Esophagus squamous epithelium (tissue), 4 donors: ENCODE measurements at regions not wholly inside any gene's neighbourhood (a gene's known extent, or its start where the extent isn't known, plus 50 kb on each side); places are given as distances from the start of the nearest gene placed in this dataset.

Source experiments
- POLR2A ChIP-seq, 4 donors: fragments of 450-650 bp; IDR thresholded peaks; one replicate each; pipeline ENCODE4 v1.6.1; 2017; ENCODE audit warnings: antibody characterized with exemption in 4 of 4, mild to moderate bottlenecking in 4 of 4, moderate library complexity in 3 of 4
- TF ChIP-seq, protein P1 (sequence below), 6 experiments: fragments of 450-650 bp in 4 of 6; fragments of 200-600 bp in 2 of 6; sonication (generic) in 2 of 6; IDR thresholded peaks; one replicate each; pipeline ENCODE4 v1.5.1; 2016 to 2019; ENCODE audit warnings: antibody characterized with exemption in 6 of 6, mild to moderate bottlenecking in 4 of 6, moderate library complexity in 4 of 6

DNA sequence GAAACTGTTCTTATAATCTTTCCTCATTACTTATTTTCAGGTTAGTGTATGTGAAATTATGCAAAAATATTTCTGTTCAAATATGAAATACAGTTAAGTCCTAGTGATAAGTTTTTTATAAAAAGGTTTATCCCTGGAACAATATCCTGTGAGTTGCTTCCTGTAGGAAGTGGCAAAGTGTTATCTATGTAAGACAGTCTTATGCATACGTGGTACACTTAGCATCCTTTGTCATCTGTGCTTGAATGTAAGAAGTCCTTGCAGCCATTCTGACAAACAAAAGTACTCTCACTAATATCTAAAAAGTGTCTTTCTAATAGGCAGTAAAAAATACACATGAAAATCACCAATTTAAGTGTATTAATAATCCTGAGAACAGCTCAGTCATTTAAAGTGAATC is 372.5 kb upstream of the BCHE start:
- no peak for TF ChIP-seq POLR2A (IDR thresholded peaks at IDR 0.05)
- TF ChIP-seq, protein P1, sequence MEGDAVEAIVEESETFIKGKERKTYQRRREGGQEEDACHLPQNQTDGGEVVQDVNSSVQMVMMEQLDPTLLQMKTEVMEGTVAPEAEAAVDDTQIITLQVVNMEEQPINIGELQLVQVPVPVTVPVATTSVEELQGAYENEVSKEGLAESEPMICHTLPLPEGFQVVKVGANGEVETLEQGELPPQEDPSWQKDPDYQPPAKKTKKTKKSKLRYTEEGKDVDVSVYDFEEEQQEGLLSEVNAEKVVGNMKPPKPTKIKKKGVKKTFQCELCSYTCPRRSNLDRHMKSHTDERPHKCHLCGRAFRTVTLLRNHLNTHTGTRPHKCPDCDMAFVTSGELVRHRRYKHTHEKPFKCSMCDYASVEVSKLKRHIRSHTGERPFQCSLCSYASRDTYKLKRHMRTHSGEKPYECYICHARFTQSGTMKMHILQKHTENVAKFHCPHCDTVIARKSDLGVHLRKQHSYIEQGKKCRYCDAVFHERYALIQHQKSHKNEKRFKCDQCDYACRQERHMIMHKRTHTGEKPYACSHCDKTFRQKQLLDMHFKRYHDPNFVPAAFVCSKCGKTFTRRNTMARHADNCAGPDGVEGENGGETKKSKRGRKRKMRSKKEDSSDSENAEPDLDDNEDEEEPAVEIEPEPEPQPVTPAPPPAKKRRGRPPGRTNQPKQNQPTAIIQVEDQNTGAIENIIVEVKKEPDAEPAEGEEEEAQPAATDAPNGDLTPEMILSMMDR (IDR thresholded peaks at IDR 0.05): no peak
